ENCODE measurements at regions not wholly inside any gene's neighbourhood (a gene's known extent, or its start where the extent isn't known, plus 50 kb on each side); places are given as distances from the start of the nearest gene placed in this dataset.

DNA sequence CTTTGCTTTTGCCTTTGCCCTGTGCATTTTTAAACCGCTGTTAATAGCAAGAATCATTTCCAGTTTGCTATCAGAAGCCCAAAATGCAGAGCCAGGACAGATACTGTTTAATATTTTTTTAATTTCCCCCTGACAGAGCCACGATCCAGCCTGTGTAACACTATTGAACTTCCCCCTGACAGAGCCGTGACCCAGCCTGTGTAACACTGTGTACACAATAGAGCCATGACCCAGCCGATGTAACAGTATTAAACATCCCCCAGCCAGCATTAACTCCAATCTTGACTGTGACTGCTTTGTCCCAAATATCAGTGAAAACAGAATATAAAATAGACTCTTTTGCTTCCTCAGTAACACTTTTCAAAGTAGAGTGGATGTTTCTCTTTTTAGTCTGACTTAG is 607.9 kb upstream of the CDH5 start:
- TF ChIP-seq, protein P1, sequence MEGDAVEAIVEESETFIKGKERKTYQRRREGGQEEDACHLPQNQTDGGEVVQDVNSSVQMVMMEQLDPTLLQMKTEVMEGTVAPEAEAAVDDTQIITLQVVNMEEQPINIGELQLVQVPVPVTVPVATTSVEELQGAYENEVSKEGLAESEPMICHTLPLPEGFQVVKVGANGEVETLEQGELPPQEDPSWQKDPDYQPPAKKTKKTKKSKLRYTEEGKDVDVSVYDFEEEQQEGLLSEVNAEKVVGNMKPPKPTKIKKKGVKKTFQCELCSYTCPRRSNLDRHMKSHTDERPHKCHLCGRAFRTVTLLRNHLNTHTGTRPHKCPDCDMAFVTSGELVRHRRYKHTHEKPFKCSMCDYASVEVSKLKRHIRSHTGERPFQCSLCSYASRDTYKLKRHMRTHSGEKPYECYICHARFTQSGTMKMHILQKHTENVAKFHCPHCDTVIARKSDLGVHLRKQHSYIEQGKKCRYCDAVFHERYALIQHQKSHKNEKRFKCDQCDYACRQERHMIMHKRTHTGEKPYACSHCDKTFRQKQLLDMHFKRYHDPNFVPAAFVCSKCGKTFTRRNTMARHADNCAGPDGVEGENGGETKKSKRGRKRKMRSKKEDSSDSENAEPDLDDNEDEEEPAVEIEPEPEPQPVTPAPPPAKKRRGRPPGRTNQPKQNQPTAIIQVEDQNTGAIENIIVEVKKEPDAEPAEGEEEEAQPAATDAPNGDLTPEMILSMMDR (IDR thresholded peaks at IDR 0.05 in 2 of 3, conservative IDR thresholded peaks at IDR 0.05 in 1 of 3; ENCODE audit: borderline replicate concordance in 1 of 3, insufficient read depth in 1 of 3, low read depth in 2 of 3, low read length in 2 of 3): no peak
- TF ChIP-seq EZH2 (IDR thresholded peaks at IDR 0.05): no peak
- TF ChIP-seq POLR2AphosphoS5 (IDR thresholded peaks at IDR 0.05; ENCODE audit: low read depth, low read length): no peak
- TF ChIP-seq RAD21 (IDR thresholded peaks at IDR 0.05; ENCODE audit: low read depth): no peak
- TF ChIP-seq POLR2A (IDR thresholded peaks at IDR 0.05; ENCODE audit: borderline replicate concordance, extremely low read depth, insufficient read depth, insufficient read length): no peak
- TF ChIP-seq, protein P2, sequence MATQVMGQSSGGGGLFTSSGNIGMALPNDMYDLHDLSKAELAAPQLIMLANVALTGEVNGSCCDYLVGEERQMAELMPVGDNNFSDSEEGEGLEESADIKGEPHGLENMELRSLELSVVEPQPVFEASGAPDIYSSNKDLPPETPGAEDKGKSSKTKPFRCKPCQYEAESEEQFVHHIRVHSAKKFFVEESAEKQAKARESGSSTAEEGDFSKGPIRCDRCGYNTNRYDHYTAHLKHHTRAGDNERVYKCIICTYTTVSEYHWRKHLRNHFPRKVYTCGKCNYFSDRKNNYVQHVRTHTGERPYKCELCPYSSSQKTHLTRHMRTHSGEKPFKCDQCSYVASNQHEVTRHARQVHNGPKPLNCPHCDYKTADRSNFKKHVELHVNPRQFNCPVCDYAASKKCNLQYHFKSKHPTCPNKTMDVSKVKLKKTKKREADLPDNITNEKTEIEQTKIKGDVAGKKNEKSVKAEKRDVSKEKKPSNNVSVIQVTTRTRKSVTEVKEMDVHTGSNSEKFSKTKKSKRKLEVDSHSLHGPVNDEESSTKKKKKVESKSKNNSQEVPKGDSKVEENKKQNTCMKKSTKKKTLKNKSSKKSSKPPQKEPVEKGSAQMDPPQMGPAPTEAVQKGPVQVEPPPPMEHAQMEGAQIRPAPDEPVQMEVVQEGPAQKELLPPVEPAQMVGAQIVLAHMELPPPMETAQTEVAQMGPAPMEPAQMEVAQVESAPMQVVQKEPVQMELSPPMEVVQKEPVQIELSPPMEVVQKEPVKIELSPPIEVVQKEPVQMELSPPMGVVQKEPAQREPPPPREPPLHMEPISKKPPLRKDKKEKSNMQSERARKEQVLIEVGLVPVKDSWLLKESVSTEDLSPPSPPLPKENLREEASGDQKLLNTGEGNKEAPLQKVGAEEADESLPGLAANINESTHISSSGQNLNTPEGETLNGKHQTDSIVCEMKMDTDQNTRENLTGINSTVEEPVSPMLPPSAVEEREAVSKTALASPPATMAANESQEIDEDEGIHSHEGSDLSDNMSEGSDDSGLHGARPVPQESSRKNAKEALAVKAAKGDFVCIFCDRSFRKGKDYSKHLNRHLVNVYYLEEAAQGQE (IDR thresholded peaks at IDR 0.05; ENCODE audit: low read depth): no peak
- TF ChIP-seq EZH2phosphoT487 (IDR thresholded peaks at IDR 0.05; ENCODE audit: borderline replicate concordance): no peak
